ENCODE measurements at regions not wholly inside any gene's neighbourhood (a gene's known extent, or its start where the extent isn't known, plus 50 kb on each side); places are given as distances from the start of the nearest gene placed in this dataset.
"Not testable (repeated sequence)": the region's sequence is repeated elsewhere in the genome, so short reads cannot be mapped to it uniquely, and the experiment has no call there.

DNA sequence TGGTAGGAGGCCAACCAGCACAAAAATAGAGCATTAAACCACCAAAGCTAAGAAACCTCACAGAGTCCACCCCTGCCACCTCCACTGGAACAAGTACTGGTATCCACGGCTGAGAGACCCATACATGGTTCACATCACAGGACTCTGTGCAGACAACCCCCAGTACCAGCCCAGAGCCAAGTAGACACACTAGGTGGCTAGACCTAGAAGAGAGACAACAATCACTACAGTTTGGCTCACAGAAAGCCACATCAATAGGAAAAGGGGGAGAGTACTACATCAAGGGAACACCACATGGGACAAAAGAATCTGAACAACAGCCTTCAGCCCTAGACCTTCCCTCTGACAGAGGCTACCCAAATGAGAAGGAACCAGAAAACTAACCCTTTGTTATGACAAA lies 1614.9 kb downstream of the EFNB2 start:
- H3K36me3 ChIP-seq (ENCODE audit: control insufficient read depth, low read depth, low read length); H3K4me1 ChIP-seq (ENCODE audit: control insufficient read depth, low read depth, low read length); H3K4me3 ChIP-seq (ENCODE audit: low read length); H3K9me3 ChIP-seq (ENCODE audit: control insufficient read depth, low read depth, low read length); H3K27me3 ChIP-seq (ENCODE audit: control insufficient read depth, insufficient read depth, low read length); H3K27ac ChIP-seq (ENCODE audit: low read length); H3K9ac ChIP-seq (ENCODE audit: low read length): not testable (repeated sequence)

DNA sequence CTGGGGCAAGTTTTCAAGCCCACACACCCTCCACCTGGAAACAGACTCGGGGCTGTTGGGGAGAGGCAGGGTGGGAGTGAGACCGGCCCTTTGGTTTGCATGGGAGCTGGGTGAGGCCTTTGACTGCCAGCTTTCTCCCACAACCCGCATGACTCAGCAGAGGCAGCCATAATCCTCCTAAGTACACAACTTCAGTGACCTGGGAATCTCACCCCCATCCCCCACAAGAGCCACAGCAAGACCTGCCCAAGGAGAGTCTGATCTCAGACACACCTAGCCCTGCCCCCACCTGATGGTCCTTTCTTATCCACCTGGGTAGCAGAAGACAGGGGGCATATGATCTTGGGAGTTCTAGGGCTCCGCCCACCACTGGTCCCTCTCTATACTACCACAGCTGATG lies 1615.4 kb downstream of the EFNB2 start:
- Histone ChIP-seq H3K4me3 (ENCODE audit: low read length) (no peak overlapping the region), H3K36me3 (ENCODE audit: control insufficient read depth, low read depth, low read length) (no peaks in the 10 kb centered on the region), H3K27me3 (ENCODE audit: control insufficient read depth, insufficient read depth, low read length) (no peaks in the 10 kb centered on the region), H3K9me3 (ENCODE audit: control insufficient read depth, low read depth, low read length) (no peaks in the 10 kb centered on the region), H3K27ac (ENCODE audit: low read length) (no peak overlapping the region), H3K9ac (ENCODE audit: low read length) (no peak overlapping the region), H3K4me1 (ENCODE audit: control insufficient read depth, low read depth, low read length) (no peaks in the 10 kb centered on the region)

DNA sequence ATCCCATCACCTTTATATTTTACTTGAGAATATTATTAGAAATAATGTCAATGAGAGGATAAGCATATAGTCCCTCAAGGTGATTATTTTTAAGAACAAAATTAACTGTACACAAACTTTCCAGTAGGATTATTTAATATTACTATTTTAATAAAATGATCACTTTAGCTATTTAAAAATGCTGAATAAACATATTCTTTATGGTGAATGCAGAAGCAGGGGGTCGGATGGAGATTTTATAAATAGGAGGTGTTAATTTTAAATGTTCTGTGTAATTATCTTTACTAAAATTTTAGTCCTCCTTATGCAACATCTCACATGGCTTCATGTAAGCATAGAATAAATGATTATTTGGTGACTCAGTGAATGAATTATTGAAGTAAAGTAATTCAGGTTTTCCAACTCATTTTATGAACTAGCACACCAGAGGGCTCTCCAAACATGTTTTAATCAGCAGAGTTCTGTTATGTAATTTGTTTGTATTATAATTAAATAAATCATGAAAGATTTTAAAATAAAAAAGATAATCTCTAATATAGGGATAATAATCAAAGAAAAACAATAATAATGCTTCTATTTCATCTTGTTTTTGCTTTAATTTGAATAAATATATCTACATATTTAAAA lies 1635.2 kb downstream of the EFNB2 start:
- H3K9ac ChIP-seq (ENCODE audit: low read length) = no peak overlapping the region
- no peaks in the 10 kb centered on the region for H3K4me1 ChIP-seq (ENCODE audit: control insufficient read depth, low read depth, low read length)
- H3K27me3 ChIP-seq (ENCODE audit: control insufficient read depth, insufficient read depth, low read length) = no peaks in the 10 kb centered on the region
- H3K4me3 ChIP-seq (ENCODE audit: low read length) = no peak overlapping the region
- no peak overlapping the region for H3K27ac ChIP-seq (ENCODE audit: low read length)
- no peaks in the 10 kb centered on the region for H3K36me3 ChIP-seq (ENCODE audit: control insufficient read depth, low read depth, low read length)
- no peaks in the 10 kb centered on the region for H3K9me3 ChIP-seq (ENCODE audit: control insufficient read depth, low read depth, low read length)

DNA sequence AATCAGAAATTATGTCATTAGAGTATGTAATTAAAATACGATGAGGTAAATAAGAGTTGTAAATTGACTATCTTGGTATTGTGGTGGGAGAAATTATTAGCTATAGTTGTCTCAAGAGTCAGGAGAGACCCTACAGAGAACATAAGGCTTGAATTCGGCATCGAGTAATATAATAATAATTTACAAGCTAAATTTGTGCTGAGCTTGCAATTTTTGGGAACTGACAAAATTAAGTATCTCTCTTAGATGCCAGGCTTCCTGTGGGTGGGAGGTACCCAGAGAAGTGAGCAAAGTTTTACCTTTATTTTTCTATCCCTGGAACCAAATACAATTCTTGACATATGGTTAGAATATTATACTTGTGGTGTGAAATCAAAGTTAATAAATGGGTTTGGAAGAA lies 1637.0 kb downstream of the EFNB2 start:
- Histone ChIP-seq H3K9ac (ENCODE audit: low read length) (no peak overlapping the region), H3K27ac (ENCODE audit: low read length) (no peak overlapping the region), H3K27me3 (ENCODE audit: control insufficient read depth, insufficient read depth, low read length) (no peaks in the 10 kb centered on the region), H3K36me3 (ENCODE audit: control insufficient read depth, low read depth, low read length) (no peaks in the 10 kb centered on the region), H3K9me3 (ENCODE audit: control insufficient read depth, low read depth, low read length) (no peaks in the 10 kb centered on the region), H3K4me3 (ENCODE audit: low read length) (no peak overlapping the region), H3K4me1 (ENCODE audit: control insufficient read depth, low read depth, low read length) (no peaks in the 10 kb centered on the region)

DNA sequence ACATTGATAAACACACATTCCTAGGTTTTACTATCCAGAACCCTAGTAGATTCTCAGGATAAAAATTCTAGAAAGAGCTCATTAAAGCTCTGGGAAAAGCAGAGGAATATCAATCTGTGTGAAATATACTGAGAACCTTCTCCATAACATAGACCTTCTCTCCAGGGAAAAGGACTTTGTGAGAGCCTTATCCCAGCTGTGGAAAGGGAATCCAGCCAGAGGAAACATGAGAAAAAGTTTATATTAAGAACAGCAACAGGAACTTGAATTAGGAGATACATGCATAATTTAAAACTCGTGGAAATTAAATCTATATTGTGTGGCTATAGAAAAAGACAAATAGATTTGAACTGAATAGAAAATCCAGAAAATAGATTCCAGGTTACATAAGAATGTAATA lies 1639.9 kb downstream of the EFNB2 start:
- H3K4me3 ChIP-seq (ENCODE audit: low read length) = no peak overlapping the region
- H3K36me3 ChIP-seq (ENCODE audit: control insufficient read depth, low read depth, low read length) = no peaks in the 10 kb centered on the region
- H3K27me3 ChIP-seq (ENCODE audit: control insufficient read depth, insufficient read depth, low read length) = no peaks in the 10 kb centered on the region
- H3K9me3 ChIP-seq (ENCODE audit: control insufficient read depth, low read depth, low read length) = no peaks in the 10 kb centered on the region
- H3K4me1 ChIP-seq (ENCODE audit: control insufficient read depth, low read depth, low read length) = no peaks in the 10 kb centered on the region
- H3K9ac ChIP-seq (ENCODE audit: low read length) = no peak overlapping the region
- no peak overlapping the region for H3K27ac ChIP-seq (ENCODE audit: low read length)

DNA sequence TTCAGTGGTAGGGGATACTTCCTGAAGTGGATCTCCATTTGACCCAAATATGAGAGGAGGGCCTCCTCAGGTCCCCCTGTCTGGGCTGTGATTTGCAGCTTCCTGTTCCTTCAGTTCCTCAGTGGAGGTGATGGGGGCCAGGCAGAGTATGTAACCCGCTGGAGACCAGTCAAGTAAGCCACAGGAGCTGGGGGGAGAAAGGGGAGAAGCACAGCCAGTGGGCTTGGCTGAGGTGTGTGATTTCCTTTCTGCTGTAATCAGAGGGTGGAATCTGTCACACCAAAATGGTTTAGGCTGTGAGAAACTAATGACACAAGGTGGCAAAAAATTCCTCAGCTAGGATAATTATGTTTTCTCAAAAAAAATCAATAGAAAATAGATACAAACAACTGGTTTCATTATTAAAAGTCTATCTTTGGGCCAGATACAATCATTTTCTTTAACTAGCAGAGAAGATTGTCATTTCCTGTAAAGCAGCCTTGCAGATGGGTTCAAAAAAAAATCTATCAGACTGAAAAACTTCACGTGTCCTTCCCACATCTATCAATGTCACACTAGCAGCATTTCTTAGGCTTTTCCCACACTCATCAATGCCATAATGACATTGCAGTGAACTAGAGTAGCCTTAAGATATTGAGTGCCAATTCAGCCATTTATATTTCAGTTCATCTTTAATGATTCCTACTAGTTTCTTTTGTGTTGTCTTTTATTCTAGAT lies 1660.3 kb downstream of the EFNB2 start:
- Histone ChIP-seq H3K9ac (ENCODE audit: low read length) (no peak overlapping the region), H3K4me3 (ENCODE audit: low read length) (no peak overlapping the region), H3K27me3 (ENCODE audit: control insufficient read depth, insufficient read depth, low read length) (no peaks in the 10 kb centered on the region), H3K4me1 (ENCODE audit: control insufficient read depth, low read depth, low read length) (no peaks in the 10 kb centered on the region), H3K9me3 (ENCODE audit: control insufficient read depth, low read depth, low read length) (no peaks in the 10 kb centered on the region), H3K27ac (ENCODE audit: low read length) (no peak overlapping the region), H3K36me3 (ENCODE audit: control insufficient read depth, low read depth, low read length) (no peaks in the 10 kb centered on the region)

- no peak overlapping the region for H3K9ac ChIP-seq (ENCODE audit: low read length)
- H3K36me3 ChIP-seq (ENCODE audit: control insufficient read depth, low read depth, low read length) = no peaks in the 10 kb centered on the region
- no peak overlapping the region for H3K27ac ChIP-seq (ENCODE audit: low read length)
- H3K27me3 ChIP-seq (ENCODE audit: control insufficient read depth, insufficient read depth, low read length) = no peaks in the 10 kb centered on the region
- H3K9me3 ChIP-seq (ENCODE audit: control insufficient read depth, low read depth, low read length) = no peaks in the 10 kb centered on the region
- H3K4me1 ChIP-seq (ENCODE audit: control insufficient read depth, low read depth, low read length) = no peaks in the 10 kb centered on the region
- no peak overlapping the region for H3K4me3 ChIP-seq (ENCODE audit: low read length)
These were observed 1663.3 kb downstream of the EFNB2 start for GRCh38 chr13:104872153-104872552.

DNA sequence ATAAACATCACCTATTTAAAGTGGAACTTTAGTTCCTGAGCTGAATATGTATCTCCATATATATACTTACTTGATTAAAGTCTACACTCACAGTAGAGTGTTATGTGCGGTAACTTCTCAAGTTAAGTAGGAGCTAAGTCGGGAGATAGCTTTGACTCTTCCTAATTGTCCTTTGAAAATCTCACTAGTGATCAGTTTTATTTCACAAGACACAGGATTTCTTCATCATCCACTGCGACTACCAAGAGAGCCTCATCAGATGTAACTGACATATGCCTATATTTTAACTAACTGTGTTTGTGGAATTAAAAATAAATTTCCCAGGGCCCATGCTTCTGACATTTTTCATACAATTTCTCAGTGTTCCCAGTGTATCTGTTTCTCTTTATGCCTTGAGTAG lies 1664.0 kb downstream of the EFNB2 start:
- Histone ChIP-seq H3K27ac (ENCODE audit: low read length) (no peak overlapping the region), H3K36me3 (ENCODE audit: control insufficient read depth, low read depth, low read length) (no peaks in the 10 kb centered on the region), H3K27me3 (ENCODE audit: control insufficient read depth, insufficient read depth, low read length) (no peaks in the 10 kb centered on the region), H3K4me3 (ENCODE audit: low read length) (no peak overlapping the region), H3K4me1 (ENCODE audit: control insufficient read depth, low read depth, low read length) (no peaks in the 10 kb centered on the region), H3K9me3 (ENCODE audit: control insufficient read depth, low read depth, low read length) (no peaks in the 10 kb centered on the region), H3K9ac (ENCODE audit: low read length) (no peak overlapping the region)

GRCh38 chr13:104869501-104869900 lies 1666.0 kb downstream of the EFNB2 start:
- no peaks in the 10 kb centered on the region for H3K9me3 ChIP-seq (ENCODE audit: control insufficient read depth, low read depth, low read length)
- no peaks in the 10 kb centered on the region for H3K4me1 ChIP-seq (ENCODE audit: control insufficient read depth, low read depth, low read length)
- no peak overlapping the region for H3K9ac ChIP-seq (ENCODE audit: low read length)
- no peak overlapping the region for H3K27ac ChIP-seq (ENCODE audit: low read length)
- no peaks in the 10 kb centered on the region for H3K27me3 ChIP-seq (ENCODE audit: control insufficient read depth, insufficient read depth, low read length)
- no peak overlapping the region for H3K4me3 ChIP-seq (ENCODE audit: low read length)
- no peaks in the 10 kb centered on the region for H3K36me3 ChIP-seq (ENCODE audit: control insufficient read depth, low read depth, low read length)

- no peaks in the 10 kb centered on the region for H3K27me3 ChIP-seq (ENCODE audit: control insufficient read depth, insufficient read depth, low read length)
- H3K9me3 ChIP-seq (ENCODE audit: control insufficient read depth, low read depth, low read length) = no peaks in the 10 kb centered on the region
- H3K36me3 ChIP-seq (ENCODE audit: control insufficient read depth, low read depth, low read length) = no peaks in the 10 kb centered on the region
- H3K4me3 ChIP-seq (ENCODE audit: low read length) = no peak overlapping the region
- no peak overlapping the region for H3K27ac ChIP-seq (ENCODE audit: low read length)
- no peak overlapping the region for H3K9ac ChIP-seq (ENCODE audit: low read length)
- H3K4me1 ChIP-seq (ENCODE audit: control insufficient read depth, low read depth, low read length) = no peaks in the 10 kb centered on the region
These were observed 1666.7 kb downstream of the EFNB2 start for GRCh38 chr13:104868806-104869205.

DNA sequence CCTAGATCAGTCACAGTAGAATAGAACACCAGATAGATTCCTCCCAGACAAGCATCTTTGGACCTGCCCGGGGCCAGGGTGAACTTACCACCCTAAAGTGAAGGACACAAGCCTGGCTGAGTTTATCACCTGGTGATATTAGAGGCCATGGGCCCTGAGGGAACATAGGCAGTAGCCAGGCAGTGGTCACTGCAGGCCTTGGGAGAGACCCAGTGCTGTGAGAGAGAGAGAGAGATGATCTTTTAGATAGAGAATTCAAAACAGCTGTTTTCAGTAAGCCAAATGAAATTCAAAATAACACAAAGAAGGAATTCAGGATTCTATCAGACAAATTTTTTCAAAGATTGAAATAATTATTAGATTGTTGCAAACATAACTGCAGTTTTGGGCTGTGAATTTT lies 1679.9 kb downstream of the EFNB2 start:
- Histone ChIP-seq H3K36me3 (ENCODE audit: control insufficient read depth, low read depth, low read length) (no peaks in the 10 kb centered on the region), H3K4me1 (ENCODE audit: control insufficient read depth, low read depth, low read length) (no peaks in the 10 kb centered on the region), H3K27ac (ENCODE audit: low read length) (no peak overlapping the region), H3K27me3 (ENCODE audit: control insufficient read depth, insufficient read depth, low read length) (no peaks in the 10 kb centered on the region), H3K9ac (ENCODE audit: low read length) (no peak overlapping the region), H3K4me3 (ENCODE audit: low read length) (no peak overlapping the region), H3K9me3 (ENCODE audit: control insufficient read depth, low read depth, low read length) (peaks cover 4% of the 10 kb centered on the region)

- H3K4me3 ChIP-seq (ENCODE audit: low read length) = no peak overlapping the region
- no peaks in the 10 kb centered on the region for H3K4me1 ChIP-seq (ENCODE audit: control insufficient read depth, low read depth, low read length)
- no peak overlapping the region for H3K27ac ChIP-seq (ENCODE audit: low read length)
- H3K9ac ChIP-seq (ENCODE audit: low read length) = no peak overlapping the region
- no peaks in the 10 kb centered on the region for H3K9me3 ChIP-seq (ENCODE audit: control insufficient read depth, low read depth, low read length)
- H3K36me3 ChIP-seq (ENCODE audit: control insufficient read depth, low read depth, low read length) = no peaks in the 10 kb centered on the region
- H3K27me3 ChIP-seq (ENCODE audit: control insufficient read depth, insufficient read depth, low read length) = no peaks in the 10 kb centered on the region
These were observed 1680.8 kb downstream of the EFNB2 start for GRCh38 chr13:104854698-104855097.
